Astrocyte of the cerebellum (primary cell): ENCODE measurements at regions not wholly inside any gene's neighbourhood (a gene's known extent, or its start where the extent isn't known, plus 50 kb on each side); places are given as distances from the start of the nearest gene placed in this dataset.

Experiments
- DNase-seq: peaks from one replicate; pipeline ENCODE4 v3.0.0-alpha.2; 2011; ENCODE audit warnings: low read depth
- H3K4me3 ChIP-seq: 2 replicates; pipeline ENCODE4 v1.5.1; 2011; ENCODE audit warnings: mild to moderate bottlenecking, low read depth, low read length, moderate library complexity
- CTCF ChIP-seq: IDR thresholded peaks from 2 replicates; pipeline ENCODE4 v1.5.1; 2012; ENCODE audit warnings: low read length, low read depth, moderate library complexity, mild to moderate bottlenecking; ENCODE audit errors: missing control alignments
- in situ Hi-C: cut with HindIII; loops from 2 replicates; pipeline ENCODE4 v1.10.0; 2017; ENCODE audit warnings: low sequenced_read_pairs

GRCh38 chr7:24192053-24192452 is 91.9 kb upstream of the NPY start:
- no peak for TF ChIP-seq CTCF
- in situ Hi-C loops: no loop called here
- H3K4me3 ChIP-seq: no peak overlapping the region
- peak; percentile 44 for DNase-seq

- in situ Hi-C loops: no loop called here
- DNase-seq: no peak
- no peak for TF ChIP-seq CTCF
- H3K4me3 ChIP-seq: no peak overlapping the region
These were observed 91.3 kb upstream of the NPY start for GRCh38 chr7:24192691-24193090.

GRCh38 chr7:24197852-24198251 is 86.1 kb upstream of the NPY start:
- no peak for DNase-seq
- H3K4me3 ChIP-seq: no peak overlapping the region
- in situ Hi-C loops: no loop called here
- TF ChIP-seq CTCF: no peak

GRCh38 chr7:24199978-24200377 is 84.0 kb upstream of the NPY start:
- no peak for TF ChIP-seq CTCF
- no peak for DNase-seq
- no peak overlapping the region for H3K4me3 ChIP-seq
- in situ Hi-C loops: no loop called here

GRCh38 chr7:24200407-24200966 is 83.5 kb upstream of the NPY start:
- no peak overlapping the region for H3K4me3 ChIP-seq
- TF ChIP-seq CTCF: no peak
- DNase-seq: no peak
- in situ Hi-C loops: no loop called here

GRCh38 chr7:24201226-24201625 is 82.8 kb upstream of the NPY start:
- no peak overlapping the region for H3K4me3 ChIP-seq
- in situ Hi-C loops: no loop called here
- no peak for TF ChIP-seq CTCF
- DNase-seq: no peak

GRCh38 chr7:24212073-24212472 is 71.9 kb upstream of the NPY start:
- no peak for DNase-seq
- TF ChIP-seq CTCF: no peak
- H3K4me3 ChIP-seq: no peak overlapping the region
- in situ Hi-C loops: no loop called here
